Naive B cell (primary cell): ENCODE measurements at regions not wholly inside any gene's neighbourhood (a gene's known extent, or its start where the extent isn't known, plus 50 kb on each side); places are given as distances from the start of the nearest gene placed in this dataset.

Experiments
- ATAC-seq, 2 donors: fragments of 150-1000 bp; cut with Tn5 transposase; 2 replicates each; pipeline ENCODE4 v1.10.0; 2021; ENCODE audit warnings: low read depth in 2 of 2, mild to moderate bottlenecking in 2 of 2, moderate library complexity in 2 of 2
- DNase-seq: peaks from one replicate; pipeline ENCODE4 v3.0.0; 2022
- H3K27ac Mint-ChIP-seq, 6 donors: one replicate each; pipeline ENCODE4 v1.8.0; 2020 to 2022; ENCODE audit warnings: mild to moderate bottlenecking in 6 of 6, mixed read lengths in 6 of 6, moderate library complexity in 5 of 6, inconsistent platforms in 2 of 6
- H3K27me3 Mint-ChIP-seq, 3 donors: one replicate each; pipeline ENCODE4 v1.8.0; 2021 to 2022; ENCODE audit warnings: mixed read lengths in 3 of 3, mild to moderate bottlenecking in 1 of 3
- H3K36me3 Mint-ChIP-seq, 2 donors: one replicate each; pipeline ENCODE4 v1.8.0; 2020 to 2022; ENCODE audit warnings: mixed read lengths in 2 of 2, inconsistent platforms in 1 of 2, mild to moderate bottlenecking in 1 of 2
- H3K4me1 Mint-ChIP-seq, 3 donors: one replicate each; pipeline ENCODE4 v1.8.0; 2020 to 2022; ENCODE audit warnings: mixed read lengths in 3 of 3, inconsistent platforms in 1 of 3, mild to moderate bottlenecking in 1 of 3, moderate library complexity in 1 of 3
- H3K4me3 Mint-ChIP-seq, 8 donors: one replicate each; pipeline ENCODE4 v1.8.0; 2020 to 2022; ENCODE audit warnings: mild to moderate bottlenecking in 8 of 8, mixed read lengths in 8 of 8, moderate library complexity in 8 of 8, inconsistent platforms in 2 of 8
- H3K9me3 Mint-ChIP-seq, 7 donors: one replicate each; pipeline ENCODE4 v1.8.0; 2020 to 2022; ENCODE audit warnings: mixed read lengths in 7 of 7, mild to moderate bottlenecking in 5 of 7, inconsistent platforms in 2 of 7, moderate library complexity in 1 of 7

- DNase-seq, result no peak
- Mint-ChIP-seq H3K4me1 (no peaks in the 10 kb centered on the region), H3K4me3 (no peak overlapping the region), H3K27ac (no peak overlapping the region), H3K36me3 (no peaks in the 10 kb centered on the region), H3K9me3 (peaks cover 4 to 38% (median 13%) of the 10 kb centered on the region in 7 donors), H3K27me3 (no peaks in the 10 kb centered on the region)
- ATAC-seq, result no peak
These were observed 987.7 kb downstream of the TYW1 start for GRCh38 chr7:67984326-67984725.

GRCh38 chr7:67989142-67989541 lies 992.5 kb downstream of the TYW1 start:
- Mint-ChIP-seq H3K9me3 (peaks cover 2 to 11% (median 6%) of the 10 kb centered on the region in 7 donors), H3K36me3 (no peaks in the 10 kb centered on the region), H3K27me3 (no peaks in the 10 kb centered on the region), H3K4me3 (no peak overlapping the region), H3K27ac (no peak overlapping the region), H3K4me1 (no peaks in the 10 kb centered on the region)
- ATAC-seq (no peak), DNase-seq (no peak)

DNA sequence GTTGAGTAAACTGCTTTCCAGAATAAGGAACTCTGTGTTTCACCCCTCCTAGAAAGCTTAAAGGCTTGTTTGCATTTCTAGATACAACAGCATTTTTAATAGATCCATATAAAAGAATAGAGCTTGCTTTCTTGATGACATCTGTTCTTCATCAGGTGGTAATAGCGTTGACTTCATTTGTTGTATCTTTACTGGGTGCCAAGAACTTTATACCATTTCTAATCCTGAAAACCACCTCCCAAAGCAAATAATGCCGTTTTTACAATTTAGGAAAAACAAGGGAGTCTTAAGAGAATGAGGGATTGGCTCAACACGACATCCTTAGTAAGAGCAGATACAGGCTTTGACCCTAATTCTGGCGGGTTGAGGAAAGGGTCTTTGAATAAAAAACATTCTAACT lies 993.4 kb downstream of the TYW1 start:
- H3K9me3 Mint-ChIP-seq, result peaks cover 0 to 15% (median 2%) of the 10 kb centered on the region in 7 donors
- no peaks in the 10 kb centered on the region for H3K27me3 Mint-ChIP-seq
- no peak for ATAC-seq
- DNase-seq, result no peak
- no peak overlapping the region for H3K27ac Mint-ChIP-seq
- H3K36me3 Mint-ChIP-seq, result no peaks in the 10 kb centered on the region
- H3K4me3 Mint-ChIP-seq, result no peak overlapping the region
- no peaks in the 10 kb centered on the region for H3K4me1 Mint-ChIP-seq

DNA sequence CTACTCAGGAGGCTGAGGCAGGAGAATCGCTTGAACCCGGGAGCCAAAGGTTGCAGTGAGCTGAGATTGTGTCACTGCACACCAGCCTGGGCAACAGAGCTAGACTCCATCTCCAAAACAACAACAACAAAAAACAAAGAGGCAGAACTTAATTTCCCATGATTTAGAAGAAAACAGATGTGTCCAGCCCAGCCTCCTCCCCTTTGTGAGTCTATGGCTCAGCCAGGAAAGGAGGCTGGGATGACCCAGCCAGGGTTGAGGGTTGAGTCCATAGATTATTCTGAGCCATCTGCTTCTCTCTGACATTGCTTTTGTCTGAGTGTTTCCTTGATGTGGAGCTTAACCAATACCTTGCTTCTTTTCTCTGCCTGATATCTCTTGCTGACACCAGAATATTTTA lies 994.1 kb downstream of the TYW1 start:
- ATAC-seq, result no peak
- H3K4me3 Mint-ChIP-seq, result no peak overlapping the region

GRCh38 chr7:67992287-67992686 lies 995.7 kb downstream of the TYW1 start:
- Mint-ChIP-seq H3K27ac (no peak overlapping the region), H3K36me3 (no peaks in the 10 kb centered on the region), H3K27me3 (no peaks in the 10 kb centered on the region), H3K4me3 (no peak overlapping the region), H3K4me1 (no peaks in the 10 kb centered on the region), H3K9me3 (peaks cover 0 to 14% (median 2%) of the 10 kb centered on the region in 7 donors)
- ATAC-seq (no peak), DNase-seq (no peak)

More for the DNA sequence above, 994.1 kb downstream of the TYW1 start:
- H3K27ac Mint-ChIP-seq, result no peak overlapping the region
- peaks cover 0 to 15% (median 2%) of the 10 kb centered on the region in 7 donors for H3K9me3 Mint-ChIP-seq
- DNase-seq, result no peak
- H3K4me1 Mint-ChIP-seq, result no peaks in the 10 kb centered on the region
- H3K36me3 Mint-ChIP-seq, result no peaks in the 10 kb centered on the region
- no peaks in the 10 kb centered on the region for H3K27me3 Mint-ChIP-seq

- Mint-ChIP-seq H3K9me3 (peaks cover 0 to 16% (median 6%) of the 10 kb centered on the region in 7 donors), H3K36me3 (no peaks in the 10 kb centered on the region), H3K27ac (peak overlapping the region in 1 of 6 donors; percentile 26), H3K27me3 (peaks cover 0 to 5% (median 0%) of the 10 kb centered on the region in 3 donors), H3K4me1 (no peaks in the 10 kb centered on the region), H3K4me3 (no peak overlapping the region)
- ATAC-seq, result no peak
- DNase-seq, result no peak
These were observed 1009.4 kb downstream of the TYW1 start for GRCh38 chr7:68005992-68006391.

- Mint-ChIP-seq H3K36me3 (peaks cover 0 to 6% of the 10 kb centered on the region in 2 donors), H3K4me3 (no peak overlapping the region), H3K4me1 (no peaks in the 10 kb centered on the region), H3K27me3 (peaks cover 0 to 5% (median 0%) of the 10 kb centered on the region in 3 donors), H3K9me3 (peaks cover 1 to 21% (median 10%) of the 10 kb centered on the region in 7 donors), H3K27ac (no peak overlapping the region)
- ATAC-seq, result no peak
- no peak for DNase-seq
These were observed 1010.0 kb downstream of the TYW1 start for GRCh38 chr7:68006619-68007018.

DNA sequence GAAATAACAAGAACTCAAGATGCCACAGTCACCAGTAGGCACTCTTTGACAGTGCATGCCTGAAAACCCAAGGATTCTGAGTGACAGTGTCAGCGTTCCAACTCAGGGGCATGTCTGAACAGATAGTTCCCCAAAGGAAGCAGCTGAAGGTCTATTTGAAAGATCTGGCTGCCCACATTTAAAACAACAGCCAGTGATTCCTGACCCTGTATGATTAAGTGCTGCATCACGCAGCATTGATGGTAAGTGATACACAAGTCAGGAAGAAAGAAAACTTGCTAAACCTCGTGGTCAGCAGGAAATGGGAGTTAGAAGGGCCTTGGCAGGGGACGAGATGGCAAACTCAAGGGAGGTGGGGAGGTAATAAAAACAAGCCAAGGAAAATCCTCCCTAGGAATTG lies 1013.1 kb downstream of the TYW1 start:
- no peaks in the 10 kb centered on the region for H3K4me1 Mint-ChIP-seq
- no peak overlapping the region for H3K27ac Mint-ChIP-seq
- H3K9me3 Mint-ChIP-seq, result peaks cover 5 to 24% (median 11%) of the 10 kb centered on the region in 7 donors
- ATAC-seq, result no peak
- no peak overlapping the region for H3K4me3 Mint-ChIP-seq
- peaks cover 0 to 9% of the 10 kb centered on the region in 2 donors for H3K36me3 Mint-ChIP-seq
- H3K27me3 Mint-ChIP-seq, result peaks cover 0 to 5% (median 0%) of the 10 kb centered on the region in 3 donors
- no peak for DNase-seq

- Mint-ChIP-seq H3K4me3 (no peak overlapping the region), H3K27ac (no peak overlapping the region), H3K9me3 (peaks cover 3 to 18% (median 13%) of the 10 kb centered on the region in 7 donors), H3K4me1 (no peaks in the 10 kb centered on the region), H3K27me3 (no peaks in the 10 kb centered on the region), H3K36me3 (peaks cover 0 to 9% of the 10 kb centered on the region in 2 donors)
- DNase-seq, result no peak
- no peak for ATAC-seq
These were observed 1017.6 kb downstream of the TYW1 start for GRCh38 chr7:68014031-68014736.

- Mint-ChIP-seq H3K27ac (no peak overlapping the region), H3K36me3 (peaks cover 0 to 9% of the 10 kb centered on the region in 2 donors), H3K4me3 (no peak overlapping the region), H3K4me1 (no peaks in the 10 kb centered on the region), H3K9me3 (peaks cover 0 to 18% (median 12%) of the 10 kb centered on the region in 7 donors), H3K27me3 (no peaks in the 10 kb centered on the region)
- no peak for ATAC-seq
- DNase-seq, result no peak
These were observed 1018.7 kb downstream of the TYW1 start for GRCh38 chr7:68015122-68015977.

DNA sequence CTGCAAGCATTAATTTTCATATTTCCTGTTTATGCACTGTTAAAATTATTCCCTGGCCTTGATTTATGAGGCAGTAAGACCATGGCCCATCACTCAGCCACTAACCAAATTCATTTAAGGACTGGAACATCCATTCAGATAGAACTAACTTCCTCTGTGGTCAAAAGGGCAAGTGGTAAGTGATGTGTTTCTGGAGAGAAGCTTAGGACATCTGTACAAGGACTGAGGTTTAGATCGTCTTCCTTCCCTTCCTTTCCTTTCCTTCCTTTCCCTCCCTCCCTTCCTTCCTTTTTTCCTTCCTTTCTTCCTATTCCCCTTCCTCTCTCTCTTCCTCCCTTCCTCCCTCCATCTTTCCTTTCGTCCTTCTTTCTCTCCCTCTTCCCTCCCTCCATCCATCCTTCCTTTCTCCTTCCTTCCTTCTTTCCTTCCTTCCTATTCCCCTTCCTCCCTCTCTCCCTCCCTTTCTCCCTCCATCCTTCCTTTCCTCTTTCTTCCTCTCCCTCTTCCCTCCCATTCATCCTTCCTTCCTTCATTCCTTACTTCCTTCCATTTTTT lies 1019.4 kb downstream of the TYW1 start:
- DNase-seq (no peak), ATAC-seq (no peak)
- no peak overlapping the region for H3K27ac Mint-ChIP-seq
- H3K27me3 Mint-ChIP-seq, result no peaks in the 10 kb centered on the region
- peaks cover 0 to 9% of the 10 kb centered on the region in 2 donors for H3K36me3 Mint-ChIP-seq
- peaks cover 0 to 18% (median 11%) of the 10 kb centered on the region in 7 donors for H3K9me3 Mint-ChIP-seq
- H3K4me1 Mint-ChIP-seq, result no peaks in the 10 kb centered on the region
- H3K4me3 Mint-ChIP-seq, result no peak overlapping the region

- DNase-seq (no peak), ATAC-seq (no peak)
- Mint-ChIP-seq H3K27ac (no peak overlapping the region), H3K9me3 (peaks cover 0 to 16% (median 6%) of the 10 kb centered on the region in 7 donors), H3K36me3 (no peaks in the 10 kb centered on the region), H3K4me3 (no peak overlapping the region), H3K27me3 (no peaks in the 10 kb centered on the region), H3K4me1 (no peaks in the 10 kb centered on the region)
These were observed 1023.5 kb downstream of the TYW1 start for GRCh38 chr7:68020102-68020501.

GRCh38 chr7:68025369-68025768 lies 1028.7 kb downstream of the TYW1 start:
- Mint-ChIP-seq H3K36me3 (no peaks in the 10 kb centered on the region), H3K27ac (no peak overlapping the region), H3K27me3 (no peaks in the 10 kb centered on the region), H3K4me1 (no peaks in the 10 kb centered on the region), H3K9me3 (peaks cover 6 to 15% (median 11%) of the 10 kb centered on the region in 7 donors), H3K4me3 (no peak overlapping the region)
- ATAC-seq (no peak), DNase-seq (no peak)
